ENCODE measurements at regions not wholly inside any gene's neighbourhood (a gene's known extent, or its start where the extent isn't known, plus 50 kb on each side); places are given as distances from the start of the nearest gene placed in this dataset.

GRCh38 chr15:70354346-70354905, 256.7 kb upstream of the TLE3 start:
- TF ChIP-seq CTCF (IDR thresholded peaks at IDR 0.05) (no peak), POLR2A (IDR thresholded peaks at IDR 0.05) (no peak)
